ENCODE measurements at regions not wholly inside any gene's neighbourhood (a gene's known extent, or its start where the extent isn't known, plus 50 kb on each side); places are given as distances from the start of the nearest gene placed in this dataset.

GRCh38 chr9:12425878-12426864 is 267.0 kb upstream of the TYRP1 start:
- TF ChIP-seq POLR2AphosphoS5 (IDR thresholded peaks at IDR 0.05; ENCODE audit: low read depth, low read length), result no peak

- TF ChIP-seq FOXP2 (optimal IDR thresholded peaks at IDR 0.05; ENCODE audit: borderline replicate concordance, extremely low read depth, extremely low read length, insufficient read depth) (no peak), SIN3A (IDR thresholded peaks at IDR 0.05; ENCODE audit: borderline replicate concordance, insufficient read depth, low read length) (no peak), POLR2AphosphoS5 (IDR thresholded peaks at IDR 0.05; ENCODE audit: low read depth, low read length) (no peak), REST (IDR thresholded peaks at IDR 0.05; ENCODE audit: insufficient read depth in 1 of 2, low read depth in 2 of 2, low read length in 2 of 2) (no peak), TAF1 (IDR thresholded peaks at IDR 0.05; ENCODE audit: borderline replicate concordance, insufficient read depth, low read length) (no peak)
Measured at GRCh38 chr9:12439267-12439666, 253.9 kb upstream of the TYRP1 start.

GRCh38 chr9:12441506-12441905 is 251.7 kb upstream of the TYRP1 start:
- TF ChIP-seq POLR2AphosphoS5 (IDR thresholded peaks at IDR 0.05; ENCODE audit: low read depth, low read length) (no peak), TAF1 (IDR thresholded peaks at IDR 0.05; ENCODE audit: borderline replicate concordance, insufficient read depth, low read length) (no peak), SIN3A (IDR thresholded peaks at IDR 0.05; ENCODE audit: borderline replicate concordance, insufficient read depth, low read length) (no peak), FOXP2 (optimal IDR thresholded peaks at IDR 0.05; ENCODE audit: borderline replicate concordance, extremely low read depth, extremely low read length, insufficient read depth) (no peak), REST (IDR thresholded peaks at IDR 0.05; ENCODE audit: insufficient read depth in 1 of 2, low read depth in 2 of 2, low read length in 2 of 2) (no peak)

GRCh38 chr9:12448246-12448645 is 244.9 kb upstream of the TYRP1 start:
- no peak for TF ChIP-seq FOXP2 (optimal IDR thresholded peaks at IDR 0.05; ENCODE audit: borderline replicate concordance, extremely low read depth, extremely low read length, insufficient read depth)

- TF ChIP-seq SIN3A (IDR thresholded peaks at IDR 0.05; ENCODE audit: borderline replicate concordance, insufficient read depth, low read length) (no peak), REST (IDR thresholded peaks at IDR 0.05; ENCODE audit: insufficient read depth in 1 of 2, low read depth in 2 of 2, low read length in 2 of 2) (no peak)
Measured at GRCh38 chr9:12457237-12457636, 235.9 kb upstream of the TYRP1 start.

GRCh38 chr9:12461763-12462460 is 231.3 kb upstream of the TYRP1 start:
- TF ChIP-seq SIN3A (IDR thresholded peaks at IDR 0.05; ENCODE audit: borderline replicate concordance, insufficient read depth, low read length) (no peak), TAF1 (IDR thresholded peaks at IDR 0.05; ENCODE audit: borderline replicate concordance, insufficient read depth, low read length) (no peak), POLR2AphosphoS5 (IDR thresholded peaks at IDR 0.05; ENCODE audit: low read depth, low read length) (no peak), REST (IDR thresholded peaks at IDR 0.05; ENCODE audit: insufficient read depth in 1 of 2, low read depth in 2 of 2, low read length in 2 of 2) (no peak), FOXP2 (optimal IDR thresholded peaks at IDR 0.05; ENCODE audit: borderline replicate concordance, extremely low read depth, extremely low read length, insufficient read depth) (no peak)

Measured in PFSK-1 (cell line).